HG03060 (cell line): ENCODE measurements at regions not wholly inside any gene's neighbourhood (a gene's known extent, or its start where the extent isn't known, plus 50 kb on each side); places are given as distances from the start of the nearest gene placed in this dataset.
"Not testable (repeated sequence)": the region's sequence is repeated elsewhere in the genome, so short reads cannot be mapped to it uniquely, and the experiment has no call there.

Experiments
- ATAC-seq: cut with Tn5 transposase; IDR thresholded peaks from one replicate; pipeline ENCODE4 v1.9.1; 2021; ENCODE audit warnings: low read depth, moderate number of reproducible peaks; ENCODE audit not compliant: unreplicated experiment

DNA sequence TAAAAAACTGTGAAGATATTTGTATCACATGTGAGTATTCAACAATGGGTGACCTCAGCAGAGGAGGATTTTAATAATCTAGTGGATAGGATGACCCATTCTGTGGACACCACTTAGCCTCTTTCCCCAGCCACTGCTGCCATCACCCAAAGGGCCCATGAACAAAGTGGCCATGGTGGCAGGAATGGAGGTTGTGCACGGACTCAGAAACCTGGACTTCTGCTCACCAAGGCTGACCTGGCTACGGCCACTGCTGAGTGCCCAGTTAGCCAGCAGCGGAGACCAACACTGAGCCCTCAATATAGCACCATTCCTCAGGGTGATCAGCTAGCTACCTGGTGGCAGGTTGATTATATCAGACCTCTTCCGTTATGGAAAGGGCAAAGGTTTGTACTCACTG, 1410.4 kb upstream of the CDH9 start:
- no peak for ATAC-seq

DNA sequence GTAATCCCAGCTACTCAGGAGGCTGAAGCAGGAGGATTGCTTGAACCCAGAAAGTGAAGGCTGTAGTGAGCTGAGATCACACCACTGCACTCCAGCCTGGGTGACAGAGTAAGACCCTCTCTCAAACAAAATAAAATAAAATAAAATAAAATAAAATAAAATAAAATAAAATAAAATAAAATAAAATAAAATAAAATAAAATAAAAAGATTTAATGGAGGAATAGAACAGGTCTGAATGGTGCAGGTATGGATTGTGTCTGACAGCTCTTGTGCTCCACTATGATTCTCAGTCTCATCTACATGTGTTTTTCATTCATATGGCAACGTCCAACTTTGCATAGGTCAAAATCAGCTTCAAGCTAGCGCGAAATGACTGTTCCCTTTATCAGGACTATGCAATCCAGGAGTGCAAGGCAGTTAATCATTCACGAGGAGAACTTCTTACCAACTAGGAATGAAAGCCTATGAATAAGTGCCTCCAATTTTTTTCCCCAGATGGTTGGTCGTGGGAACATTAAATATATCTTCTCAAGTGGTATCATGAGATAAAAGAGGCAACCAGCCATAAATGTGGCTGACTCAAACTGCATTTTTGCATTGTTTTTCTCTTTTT, 1392.3 kb upstream of the CDH9 start:
- ATAC-seq, result no peak

DNA sequence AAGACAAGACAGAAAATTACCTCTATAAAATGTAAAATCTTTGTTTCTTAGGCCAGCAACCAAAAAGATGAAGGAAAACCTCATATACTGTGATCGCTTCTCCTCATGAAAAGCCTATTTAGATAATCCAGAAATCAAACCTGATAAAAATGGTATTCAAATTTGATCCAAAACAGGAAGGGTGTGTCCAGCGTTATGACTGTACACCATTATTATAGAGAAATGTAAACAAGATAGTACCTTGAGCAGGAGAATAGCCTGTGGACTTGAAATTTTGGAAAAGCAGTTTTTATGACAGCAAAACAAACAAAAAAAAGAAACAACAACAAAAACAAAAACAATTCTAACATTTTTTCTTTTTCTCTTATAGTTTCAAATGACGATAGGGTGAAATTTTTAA, 1382.8 kb upstream of the CDH9 start:
- no peak for ATAC-seq

DNA sequence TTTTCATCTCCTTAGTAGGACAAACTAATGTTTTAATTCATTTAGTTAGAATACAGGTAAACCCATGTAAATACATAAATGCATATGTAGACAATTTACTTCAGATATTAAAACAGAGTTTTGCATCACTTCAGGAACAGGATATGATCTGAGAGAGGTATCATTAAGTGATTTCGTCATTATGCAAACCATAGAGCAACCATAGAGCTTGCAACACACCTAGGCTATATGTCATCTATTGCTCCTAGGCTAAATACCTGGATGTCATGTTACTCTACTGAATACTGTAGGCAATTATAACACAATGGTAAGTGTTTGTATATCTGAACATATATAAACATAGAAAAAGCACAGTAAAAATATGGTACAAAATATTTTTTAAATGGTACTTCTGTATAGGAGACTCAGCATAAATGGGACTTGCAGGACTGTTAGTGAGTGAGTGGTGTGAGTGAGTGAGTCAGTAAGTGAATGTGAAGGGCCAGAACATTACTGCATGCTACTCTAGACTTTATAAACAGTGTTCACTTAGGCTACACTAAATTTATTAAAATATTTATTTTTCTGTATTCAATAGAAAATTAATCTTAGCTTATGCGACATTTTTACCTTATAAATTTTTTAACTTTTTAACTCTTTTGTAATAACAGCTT, 1377.5 kb upstream of the CDH9 start:
- ATAC-seq, result no peak

DNA sequence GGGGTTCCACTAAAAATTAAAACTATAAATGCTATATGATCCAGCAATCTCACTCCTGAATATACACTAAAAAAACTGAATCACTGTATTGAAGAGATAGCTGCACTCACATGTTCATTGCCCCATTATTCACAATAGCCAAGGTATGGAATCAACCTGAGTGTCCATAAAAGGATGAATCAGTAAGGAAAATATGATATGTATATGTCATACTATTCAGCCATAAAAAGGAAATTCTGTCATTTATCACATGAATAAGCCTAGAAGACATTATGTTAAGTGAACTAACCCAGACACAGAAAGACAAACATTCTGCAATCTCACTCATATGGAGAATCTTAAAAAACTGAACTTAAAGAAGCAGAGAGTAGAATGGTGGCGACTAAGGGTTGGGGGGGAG, 1376.2 kb upstream of the CDH9 start:
- no peak for ATAC-seq

DNA sequence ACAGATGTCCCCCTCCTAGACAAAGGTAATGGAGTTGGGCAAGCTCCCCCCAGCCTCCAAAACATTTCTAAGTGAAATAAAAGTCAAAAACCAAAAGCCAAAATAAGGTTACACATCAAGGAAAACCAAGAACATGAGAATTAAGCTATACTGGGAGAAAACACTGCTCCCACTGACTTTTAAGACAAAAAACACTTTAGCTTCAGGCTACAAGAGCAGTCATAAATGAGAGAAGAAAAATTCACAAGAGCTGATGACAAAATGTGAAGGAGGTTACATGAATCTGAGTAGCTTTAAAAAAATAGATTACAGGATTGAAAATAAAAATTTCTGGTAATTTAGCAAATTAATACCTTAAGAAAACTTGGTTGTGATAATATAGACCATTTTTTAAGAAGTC, 1370.3 kb upstream of the CDH9 start:
- ATAC-seq, result no peak

DNA sequence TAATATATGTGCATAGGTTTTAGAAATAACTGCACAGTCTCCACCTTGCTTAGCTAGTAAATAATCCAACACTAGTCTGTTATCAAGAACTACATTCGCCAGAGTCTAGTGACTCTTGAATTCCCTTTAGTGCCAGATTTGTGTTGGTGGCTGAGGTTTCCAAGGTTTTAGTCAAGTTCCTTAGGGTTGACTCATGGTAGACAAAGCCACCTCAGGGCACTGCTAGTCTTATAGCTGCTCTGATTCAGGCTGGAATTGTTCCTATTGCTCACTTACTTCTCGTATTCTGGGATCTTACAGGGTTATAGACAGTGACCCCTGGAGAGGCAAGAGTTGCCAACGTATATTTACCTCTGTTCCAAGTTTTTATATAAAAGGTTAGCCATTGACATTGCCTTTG, 1369.8 kb upstream of the CDH9 start:
- ATAC-seq, result no peak

DNA sequence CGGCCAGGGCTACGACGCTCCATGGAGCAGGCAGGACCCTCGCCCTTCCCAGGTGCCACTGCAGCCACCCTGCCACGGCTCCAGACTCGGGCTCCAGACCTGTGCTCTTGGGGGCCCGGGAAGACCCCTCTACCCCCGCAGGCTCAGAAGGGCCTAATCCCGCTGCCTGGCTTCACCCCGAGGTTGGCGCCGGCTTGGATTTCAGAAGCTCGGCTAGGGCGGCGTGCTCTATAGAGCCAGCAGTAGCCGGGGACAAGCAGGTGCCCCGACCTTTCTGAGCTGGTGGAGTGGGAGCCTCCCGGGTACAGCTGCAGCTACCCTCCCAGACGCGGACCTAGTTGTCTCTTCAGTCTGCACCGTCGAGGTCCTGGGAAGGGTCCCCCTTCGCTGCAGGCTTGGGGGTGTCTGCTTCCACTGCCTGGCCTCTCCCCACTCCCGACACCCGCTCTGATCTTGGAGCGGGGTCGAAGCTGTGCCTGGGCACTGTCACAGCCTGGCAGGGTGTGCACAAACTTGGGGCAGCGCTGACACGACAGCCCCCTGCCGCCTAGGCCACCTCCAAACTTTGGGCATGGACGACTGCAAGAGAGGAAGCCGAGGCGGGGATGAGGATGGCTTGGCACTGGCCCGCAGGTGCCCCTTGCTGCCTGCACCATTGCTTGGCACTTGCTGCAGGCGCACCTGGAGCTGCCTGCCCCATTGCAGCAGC, 1366.1 kb upstream of the CDH9 start:
- ATAC-seq, result no peak

DNA sequence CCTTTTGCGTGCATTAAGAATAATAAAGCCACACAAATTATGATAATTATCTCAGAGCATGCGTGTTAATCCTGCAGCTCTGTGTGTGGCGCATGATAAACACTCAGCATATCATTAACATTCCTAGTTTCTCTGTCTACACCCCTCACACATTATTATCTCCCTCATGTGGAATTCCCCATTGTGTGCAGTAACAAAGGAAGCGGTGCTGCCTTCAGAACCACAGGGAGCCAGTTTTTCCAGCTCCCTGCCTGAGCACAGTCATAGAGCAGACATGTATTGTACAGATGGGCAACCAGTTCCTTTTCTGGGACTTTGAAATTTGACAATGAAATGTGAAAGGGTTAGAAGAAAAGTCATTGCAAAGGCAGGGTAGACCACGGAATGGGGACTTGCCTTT, 1365.5 kb upstream of the CDH9 start:
- ATAC-seq, result no peak

DNA sequence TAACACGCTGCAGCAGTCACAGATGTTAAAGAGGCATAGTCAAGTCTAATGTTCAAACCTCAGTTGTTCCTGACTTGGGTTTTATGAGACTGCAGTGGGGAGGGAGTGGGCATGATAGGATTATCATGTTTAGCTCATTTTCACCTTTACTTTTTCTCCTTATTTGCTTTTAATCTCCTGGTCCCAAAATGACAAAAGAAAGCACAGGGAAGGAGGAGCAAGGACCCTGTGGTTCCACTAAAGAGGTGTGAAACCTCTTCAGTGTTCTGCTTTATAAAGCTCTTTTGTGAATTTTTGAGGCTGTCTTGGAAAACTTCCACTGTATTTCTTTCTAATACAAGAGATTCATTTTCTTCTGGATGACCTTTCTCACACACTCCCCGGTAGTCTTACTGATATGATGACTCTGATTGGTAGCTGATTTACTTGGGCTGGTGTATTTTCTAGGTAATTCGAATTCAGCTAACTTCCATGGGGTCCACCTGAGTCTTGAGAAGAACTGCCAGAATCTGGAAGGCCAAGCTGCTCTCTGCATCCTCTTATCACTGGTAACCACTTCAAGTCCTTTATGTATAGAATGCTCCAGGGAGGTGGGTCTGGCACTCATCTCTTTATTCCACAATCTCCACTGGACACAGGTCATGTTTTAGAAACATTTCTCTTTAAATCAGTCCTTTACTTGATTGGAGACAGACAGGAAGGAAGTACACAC, 1364.4 kb upstream of the CDH9 start:
- no peak for ATAC-seq

DNA sequence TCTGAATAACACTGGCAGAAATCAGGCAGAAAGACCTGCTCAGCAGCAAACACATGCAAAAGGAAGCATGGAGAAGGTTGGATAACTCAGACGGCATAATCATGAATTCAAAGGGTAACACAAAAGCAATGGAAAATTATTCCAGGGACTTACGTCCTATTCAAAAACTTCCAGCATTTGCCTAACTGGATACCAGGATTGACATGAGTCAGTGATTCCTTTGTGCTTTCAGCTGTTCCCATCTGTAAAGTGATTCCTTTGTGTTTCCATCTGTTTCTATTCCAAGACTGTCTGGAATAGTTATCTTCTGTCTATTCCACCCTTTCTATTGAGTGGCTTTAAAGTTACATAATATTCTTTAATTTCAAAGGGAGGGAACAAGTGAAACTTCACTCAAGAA, 1361.7 kb upstream of the CDH9 start:
- no peak for ATAC-seq

DNA sequence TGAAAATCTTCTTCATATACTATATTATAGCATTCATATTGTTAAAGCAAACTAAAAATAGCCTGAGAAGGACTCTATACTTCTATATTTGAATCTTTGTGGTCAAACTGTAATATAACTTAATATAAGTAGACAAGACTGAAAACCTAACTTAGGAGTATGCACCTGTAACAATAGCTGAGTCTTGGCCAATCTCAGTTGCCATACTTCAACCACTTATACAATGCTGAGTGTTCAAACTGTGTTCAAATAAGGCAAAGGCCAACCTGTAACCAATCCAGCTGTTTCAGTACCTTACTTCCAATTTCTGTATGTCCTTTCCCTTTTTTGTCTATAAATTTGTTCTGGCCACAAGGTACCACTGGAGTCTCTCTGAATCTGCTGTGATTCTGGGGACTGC, 1360.8 kb upstream of the CDH9 start:
- no peak for ATAC-seq

DNA sequence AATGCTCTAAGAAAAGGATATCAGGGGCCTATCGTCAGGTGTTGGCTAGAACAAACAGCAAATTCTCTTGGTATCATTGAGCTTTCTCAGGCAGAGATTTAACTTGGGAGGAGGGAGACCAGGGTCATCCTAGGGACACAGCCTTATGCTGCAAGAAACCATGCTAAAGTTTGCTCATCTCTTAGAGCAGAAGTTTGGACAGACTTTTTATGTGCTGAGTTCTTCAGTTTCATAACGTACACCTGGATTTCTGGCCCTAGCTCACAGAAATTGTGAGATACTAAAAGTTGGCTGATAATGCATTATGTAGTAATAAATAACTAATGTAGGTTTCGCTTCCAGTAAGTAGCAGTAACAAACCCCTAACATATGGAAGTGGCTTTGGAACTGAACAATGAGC, 1359.8 kb upstream of the CDH9 start:
- no peak for ATAC-seq

DNA sequence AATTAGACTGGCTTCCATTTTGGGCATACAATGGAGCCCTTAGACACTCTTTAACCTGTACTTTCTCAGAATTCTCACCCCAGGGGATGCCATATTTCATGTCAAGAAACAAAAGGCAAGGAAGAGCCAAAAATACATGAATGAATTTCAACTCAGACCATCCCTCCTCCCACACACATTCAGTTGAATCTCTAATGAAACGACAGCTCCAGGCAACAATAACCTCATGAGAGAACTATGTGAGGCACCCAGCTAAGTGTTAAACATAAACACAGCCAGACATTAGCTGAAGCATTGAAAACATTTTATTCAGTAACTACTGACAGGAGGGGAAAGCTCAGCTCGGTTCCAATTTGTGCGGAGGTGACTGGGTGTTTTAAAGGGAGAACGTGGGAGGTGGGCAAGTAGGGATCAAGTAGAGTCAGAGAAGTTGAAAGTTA, 1359.1 kb upstream of the CDH9 start:
- no peak for ATAC-seq

DNA sequence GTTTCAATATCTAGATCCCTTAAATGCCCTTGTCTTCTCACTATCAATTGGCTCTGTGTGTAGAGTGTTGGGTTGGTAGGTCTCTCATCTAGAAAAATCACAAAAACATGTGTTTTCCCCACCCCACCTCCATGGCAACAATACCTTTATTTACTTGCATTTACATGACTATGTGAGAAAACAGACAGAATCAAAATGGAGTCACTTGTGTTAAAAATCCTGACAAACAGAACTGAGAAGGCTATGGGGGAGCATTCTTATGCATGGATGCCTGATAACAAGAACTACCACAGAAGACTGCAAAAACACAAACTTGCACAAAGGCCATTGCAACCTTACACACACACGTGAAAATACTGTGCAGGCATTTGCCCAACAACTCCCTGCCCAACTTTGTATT, 1352.9 kb upstream of the CDH9 start:
- ATAC-seq, result no peak

DNA sequence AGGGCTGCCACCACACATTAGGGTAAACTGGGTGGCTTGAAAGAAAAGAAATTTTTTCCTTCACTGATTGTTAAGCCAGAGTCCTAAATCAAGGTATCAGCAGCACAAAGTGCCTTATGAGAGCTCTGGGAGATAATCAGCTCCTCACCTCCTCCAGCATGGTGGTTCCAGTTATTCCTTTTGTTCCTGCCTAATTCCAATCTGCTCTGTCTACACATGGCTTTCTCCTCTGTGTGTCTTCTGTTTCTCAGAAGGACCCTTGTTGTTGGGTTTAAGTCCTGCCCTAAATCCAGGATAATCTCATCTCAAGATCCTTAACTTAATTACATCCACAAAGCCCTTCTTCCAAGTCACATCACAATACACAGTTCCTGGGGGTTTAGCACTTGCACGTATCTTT, 1352.0 kb upstream of the CDH9 start:
- ATAC-seq, result no peak

DNA sequence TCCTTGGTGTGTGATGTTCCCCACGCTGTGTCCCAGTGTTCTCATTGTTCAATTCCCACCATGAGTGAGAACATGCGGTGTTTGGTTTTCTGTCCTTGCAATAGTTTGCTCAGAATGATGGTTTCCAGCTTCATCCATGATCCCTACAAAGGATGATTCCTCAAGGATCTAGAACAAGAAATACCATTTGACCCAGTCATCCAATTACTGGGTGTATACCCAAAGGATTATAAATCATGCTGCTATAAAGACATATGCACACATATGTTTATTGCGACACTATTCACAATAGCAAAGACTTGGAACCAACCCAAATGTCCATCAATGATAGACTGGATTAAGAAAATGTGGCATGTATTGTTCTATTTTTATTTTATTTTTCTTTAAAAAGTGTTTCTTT, 1351.3 kb upstream of the CDH9 start:
- ATAC-seq, result not testable (repeated sequence)

DNA sequence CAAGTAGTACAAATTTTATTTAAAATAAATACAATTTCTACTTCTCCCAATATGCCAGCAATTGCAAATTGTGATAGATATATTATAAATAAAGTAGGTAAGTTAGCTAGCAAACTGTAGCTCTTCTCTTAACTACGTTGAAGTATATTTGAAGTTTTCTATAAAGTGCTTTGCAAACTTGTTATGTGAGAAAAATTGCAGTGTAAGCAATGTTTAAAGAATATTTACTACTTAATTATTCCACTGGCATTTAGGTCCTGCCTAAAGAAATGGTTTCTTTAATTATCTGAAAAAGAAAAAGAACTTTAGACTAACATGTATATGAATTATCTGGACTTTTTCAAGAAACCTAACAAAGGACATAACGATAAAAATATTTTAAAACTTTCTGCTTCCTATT, 1350.0 kb upstream of the CDH9 start:
- no peak for ATAC-seq

DNA sequence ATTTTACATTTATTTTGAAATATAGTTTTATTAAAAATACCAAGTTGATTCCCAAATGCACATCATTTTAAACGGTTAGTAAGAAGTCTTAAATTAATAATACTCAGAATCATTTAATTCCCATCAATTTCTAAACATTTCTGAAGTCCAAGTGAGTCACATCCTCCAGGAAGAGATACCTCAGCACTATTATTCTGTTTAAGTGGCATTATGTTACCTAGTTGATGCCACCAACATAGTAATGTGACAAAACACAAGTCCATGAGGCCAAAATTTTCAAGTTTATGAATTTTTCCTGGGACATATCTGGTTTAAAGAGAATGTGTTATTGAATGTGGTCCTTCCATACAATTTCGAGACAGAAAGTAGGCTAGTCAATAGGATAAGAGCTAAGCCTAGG, 1348.3 kb upstream of the CDH9 start:
- ATAC-seq, result no peak

DNA sequence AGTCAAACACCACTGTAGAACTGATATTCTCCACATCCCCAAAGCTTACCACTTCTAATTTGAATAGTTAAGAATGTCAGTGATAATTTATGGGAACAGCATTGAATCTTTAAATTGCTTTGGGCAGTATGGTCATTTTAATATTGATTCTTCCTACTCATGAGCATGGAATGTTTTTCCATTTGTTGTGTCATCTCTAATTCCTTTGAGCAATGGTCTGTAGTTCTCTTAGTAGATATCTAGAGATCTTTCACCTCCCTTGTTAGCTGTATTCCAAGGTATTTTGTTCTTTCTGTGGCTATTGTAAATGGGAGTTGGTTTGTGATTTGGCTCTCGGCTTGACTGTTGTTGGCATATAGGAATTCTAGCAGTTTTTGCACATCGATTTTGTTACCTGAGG, 1341.8 kb upstream of the CDH9 start:
- ATAC-seq, result no peak

DNA sequence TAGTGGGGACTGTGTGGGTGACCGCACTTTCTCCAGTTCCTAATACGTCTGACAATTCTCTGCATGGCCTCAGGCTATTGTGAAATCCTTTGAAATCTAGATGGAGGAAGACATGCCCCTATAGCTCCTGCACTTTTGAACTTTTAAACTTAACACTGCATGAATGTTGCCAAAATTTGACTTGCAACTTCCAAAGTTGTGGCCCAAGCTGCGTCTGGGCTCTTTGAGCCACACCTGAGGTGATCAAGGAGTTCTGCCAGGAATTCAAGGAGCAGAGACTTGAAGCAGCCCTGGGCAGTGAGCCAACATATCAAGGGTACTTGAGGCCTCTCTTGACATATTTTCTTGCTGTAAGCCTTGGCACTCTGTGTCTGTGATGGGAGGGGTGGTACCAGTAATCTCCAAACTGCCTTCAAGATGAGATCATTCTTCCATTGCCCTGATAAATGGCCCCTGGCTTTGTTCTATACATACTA, 1336.1 kb upstream of the CDH9 start:
- no peak for ATAC-seq
